ENCODE measurements at regions not wholly inside any gene's neighbourhood (a gene's known extent, or its start where the extent isn't known, plus 50 kb on each side); places are given as distances from the start of the nearest gene placed in this dataset.

DNA sequence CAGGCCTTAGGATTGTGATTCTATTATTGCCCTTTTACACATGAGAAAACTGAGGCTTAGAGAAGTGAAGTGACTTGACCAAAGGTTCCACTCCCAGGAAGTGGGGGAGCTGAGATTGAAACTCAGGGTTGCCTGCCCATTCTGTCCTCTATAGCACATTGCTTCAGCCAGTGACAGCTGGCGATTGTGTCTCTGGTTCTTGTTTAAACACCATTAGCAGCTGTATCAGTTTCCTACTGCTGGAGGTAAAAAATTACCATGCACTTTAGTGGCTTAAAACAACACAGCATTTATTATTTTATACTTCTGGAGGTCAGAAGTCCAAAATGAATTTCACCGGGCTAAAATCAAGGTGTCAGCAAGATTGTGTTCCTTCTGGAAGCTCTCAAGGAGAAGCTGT, 205.8 kb upstream of the MAMLD1 start:
- Histone ChIP-seq H3K4me3 (no peak overlapping the region), H3K27me3 (ENCODE audit: control insufficient read depth in 2 of 2, insufficient read depth in 2 of 2, low read length in 2 of 2) (no peaks in the 10 kb centered on the region), H3K79me2 (ENCODE audit: control insufficient read depth, insufficient read depth, low read length) (no peaks in the 10 kb centered on the region), H3K4me1 (replicated peaks in 1 of 2; ENCODE audit: control insufficient read depth in 2 of 2, insufficient read depth in 2 of 2, low read length in 2 of 2) (no peaks in the 10 kb centered on the region), H3K9me1 (ENCODE audit: control insufficient read depth, insufficient read depth, low read length) (no peaks in the 10 kb centered on the region), H3K36me3 (ENCODE audit: control insufficient read depth, insufficient read depth, low read length) (no peaks in the 10 kb centered on the region), H3K9ac (ENCODE audit: insufficient read depth in 1 of 2, low read depth in 2 of 2, low read length in 2 of 2) (no peak overlapping the region), H3K9me3 (replicated peaks; ENCODE audit: control insufficient read depth, insufficient read depth, low read depth, low read length) (no peaks in the 10 kb centered on the region), H3K27ac (ENCODE audit: extremely low read depth, low read depth, low read length) (no peak overlapping the region), H2AFZ (ENCODE audit: low read depth, low read length) (no peak overlapping the region), H4K20me1 (replicated peaks; ENCODE audit: control insufficient read depth, insufficient read depth, low read length) (no peaks in the 10 kb centered on the region), H3K4me2 (ENCODE audit: insufficient read depth, low read length) (no peak overlapping the region)
- FAIRE-seq, result no peak
- in situ Hi-C loops (cut with MboI) (no loop called here), intact Hi-C loops (cut with micrococcal nuclease) (no loop called here)
- no peak for DNase-seq (ENCODE audit: extremely low read depth in 1 of 4, low spot score in 3 of 4)
- no peak for TF ChIP-seq HNRNPH1 (optimal IDR thresholded peaks at IDR 0.05; ENCODE audit: low read depth, low read length)
- TF ChIP-seq EP300 (IDR thresholded peaks at IDR 0.05; ENCODE audit: low read length), result no peak
- no peak for TF ChIP-seq ZBTB17 (CRISPR knock-in tag; IDR thresholded peaks at IDR 0.05)
- TF ChIP-seq ESRRA (IDR thresholded peaks at IDR 0.05; ENCODE audit: borderline replicate concordance, low read depth), result no peak
- no peak for TF ChIP-seq ARID2 (IDR thresholded peaks at IDR 0.05)
- no peak for TF ChIP-seq RFX5 (IDR thresholded peaks at IDR 0.05; ENCODE audit: low read depth, low read length)
- TF ChIP-seq AFF1 (IDR thresholded peaks at IDR 0.05; ENCODE audit: low read depth in 1 of 2, partially characterized antibody in 2 of 2), result no peak
- TF ChIP-seq DACH1 (IDR thresholded peaks at IDR 0.05; ENCODE audit: partially characterized antibody), result no peak
- TF ChIP-seq RFX7 (CRISPR knock-in tag; IDR thresholded peaks at IDR 0.05), result no peak
- no peak for TF ChIP-seq MCM5 (IDR thresholded peaks at IDR 0.05; ENCODE audit: low read depth)
- TF ChIP-seq, protein P1, sequence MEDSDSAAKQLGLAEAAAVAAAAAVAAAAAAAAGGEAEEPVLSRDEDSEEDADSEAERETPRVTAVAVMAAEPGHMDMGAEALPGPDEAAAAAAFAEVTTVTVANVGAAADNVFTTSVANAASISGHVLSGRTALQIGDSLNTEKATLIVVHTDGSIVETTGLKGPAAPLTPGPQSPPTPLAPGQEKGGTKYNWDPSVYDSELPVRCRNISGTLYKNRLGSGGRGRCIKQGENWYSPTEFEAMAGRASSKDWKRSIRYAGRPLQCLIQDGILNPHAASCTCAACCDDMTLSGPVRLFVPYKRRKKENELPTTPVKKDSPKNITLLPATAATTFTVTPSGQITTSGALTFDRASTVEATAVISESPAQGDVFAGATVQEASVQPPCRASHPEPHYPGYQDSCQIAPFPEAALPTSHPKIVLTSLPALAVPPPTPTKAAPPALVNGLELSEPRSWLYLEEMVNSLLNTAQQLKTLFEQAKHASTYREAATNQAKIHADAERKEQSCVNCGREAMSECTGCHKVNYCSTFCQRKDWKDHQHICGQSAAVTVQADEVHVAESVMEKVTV (CRISPR knock-in tag; IDR thresholded peaks at IDR 0.05), result no peak
- no peak for TF ChIP-seq STAG1 (CRISPR knock-in tag; IDR thresholded peaks at IDR 0.05; ENCODE audit: borderline replicate concordance)
- TF ChIP-seq PREB (CRISPR knock-in tag; IDR thresholded peaks at IDR 0.05), result no peak
- no peak for TF ChIP-seq KDM4B (IDR thresholded peaks at IDR 0.05; ENCODE audit: borderline replicate concordance in 2 of 2, low read depth in 1 of 2)
- 0% methylated on average over 2 of the region's 2 CpGs for WGBS (ENCODE audit: insufficient coverage, low coverage, missing lambda C conversion rate)
- no peak for ATAC-seq
- ChIA-PET POLR2A (no interaction called here), CTCF (ENCODE audit: low intra/inter-chr PET ratio) (no interaction called here)
- no TSS peak for BruUV-seq (replicated peaks)

Measured in K562 (cell line).